Neural cell (in vitro differentiated cells): ENCODE measurements at regions not wholly inside any gene's neighbourhood (a gene's known extent, or its start where the extent isn't known, plus 50 kb on each side); places are given as distances from the start of the nearest gene placed in this dataset.

Experiments used
- EZH2 ChIP-seq: fragments of 200-600, 300-800 bp; shearing (Covaris generic), sonication (generic); IDR thresholded peaks from 2 replicates; pipeline ENCODE4 v1.6.1; 2014; ENCODE audit warnings: antibody characterized with exemption, low read length, borderline replicate concordance, mild to moderate bottlenecking; ENCODE audit not compliant: insufficient read depth, poor library complexity, severe bottlenecking
- POLR2AphosphoS5 ChIP-seq: IDR thresholded peaks from 2 replicates; pipeline ENCODE4 v1.6.1; 2012
- SMC3 ChIP-seq: fragments of 450-650 bp; conservative IDR thresholded peaks from 2 replicates; pipeline ENCODE4 v1.6.1; 2014; ENCODE audit warnings: antibody characterized with exemption, mild to moderate bottlenecking, moderate library complexity; ENCODE audit not compliant: poor library complexity
- TAF1 ChIP-seq: IDR thresholded peaks from 2 replicates; pipeline ENCODE4 v1.6.1; 2012; ENCODE audit warnings: low read depth
- TF ChIP-seq, protein P1 (sequence below): fragments of 450-650 bp; IDR thresholded peaks from 2 replicates; pipeline ENCODE4 v1.5.1; 2014; ENCODE audit warnings: antibody characterized with exemption, mild to moderate bottlenecking, moderate library complexity; ENCODE audit not compliant: poor library complexity, severe bottlenecking

DNA sequence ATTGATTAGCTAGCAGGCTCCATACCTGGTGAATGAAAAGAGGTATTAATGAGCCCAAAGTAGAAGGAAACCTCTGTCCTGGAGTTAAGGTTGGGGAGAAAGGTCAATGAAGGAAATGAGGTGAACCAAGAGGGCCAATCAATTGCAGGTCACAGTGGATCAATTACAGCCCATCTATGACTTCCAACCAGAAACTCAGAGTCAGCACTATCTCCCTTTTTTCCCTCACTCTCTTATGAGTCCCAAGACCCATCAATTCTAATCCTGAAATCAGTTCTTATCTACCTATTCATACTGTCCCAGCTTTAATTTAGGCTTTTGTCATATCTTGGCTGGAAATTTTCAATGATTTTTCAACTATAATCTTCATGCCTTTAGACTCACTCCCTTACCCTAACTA lies 433.2 kb upstream of the PKN2 start:
- TF ChIP-seq, protein P1, sequence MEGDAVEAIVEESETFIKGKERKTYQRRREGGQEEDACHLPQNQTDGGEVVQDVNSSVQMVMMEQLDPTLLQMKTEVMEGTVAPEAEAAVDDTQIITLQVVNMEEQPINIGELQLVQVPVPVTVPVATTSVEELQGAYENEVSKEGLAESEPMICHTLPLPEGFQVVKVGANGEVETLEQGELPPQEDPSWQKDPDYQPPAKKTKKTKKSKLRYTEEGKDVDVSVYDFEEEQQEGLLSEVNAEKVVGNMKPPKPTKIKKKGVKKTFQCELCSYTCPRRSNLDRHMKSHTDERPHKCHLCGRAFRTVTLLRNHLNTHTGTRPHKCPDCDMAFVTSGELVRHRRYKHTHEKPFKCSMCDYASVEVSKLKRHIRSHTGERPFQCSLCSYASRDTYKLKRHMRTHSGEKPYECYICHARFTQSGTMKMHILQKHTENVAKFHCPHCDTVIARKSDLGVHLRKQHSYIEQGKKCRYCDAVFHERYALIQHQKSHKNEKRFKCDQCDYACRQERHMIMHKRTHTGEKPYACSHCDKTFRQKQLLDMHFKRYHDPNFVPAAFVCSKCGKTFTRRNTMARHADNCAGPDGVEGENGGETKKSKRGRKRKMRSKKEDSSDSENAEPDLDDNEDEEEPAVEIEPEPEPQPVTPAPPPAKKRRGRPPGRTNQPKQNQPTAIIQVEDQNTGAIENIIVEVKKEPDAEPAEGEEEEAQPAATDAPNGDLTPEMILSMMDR: no peak
- no peak for TF ChIP-seq TAF1
- no peak for TF ChIP-seq SMC3
- TF ChIP-seq EZH2: no peak
- TF ChIP-seq POLR2AphosphoS5: no peak
